IMR-90 (cell line): ENCODE measurements at regions not wholly inside any gene's neighbourhood (a gene's known extent, or its start where the extent isn't known, plus 50 kb on each side); places are given as distances from the start of the nearest gene placed in this dataset.

ENCODE experiments used
- CTCF ChIP-seq: conservative IDR thresholded peaks from 2 replicates; pipeline ENCODE4 v1.5.1; 2012; ENCODE audit warnings: mild to moderate bottlenecking, low read depth, low read length, improper control_type of control experiment
- MXI1 ChIP-seq: IDR thresholded peaks from 2 replicates; pipeline ENCODE4 v1.6.1; 2012; ENCODE audit warnings: low read depth, mild to moderate bottlenecking, low read length, moderate library complexity, borderline replicate concordance
- POLR2A ChIP-seq: IDR thresholded peaks from 2 replicates; pipeline ENCODE4 v1.6.1; 2012; ENCODE audit warnings: mild to moderate bottlenecking, low read depth, low read length
- RAD21 ChIP-seq: IDR thresholded peaks from 2 replicates; pipeline ENCODE4 v1.6.1; 2012; ENCODE audit warnings: low read length, improper control_type of control experiment
- SMC3 ChIP-seq: fragments of 150-350 bp; IDR thresholded peaks from 2 replicates; pipeline ENCODE4 v1.6.1; 2016; ENCODE audit warnings: low read depth, mild to moderate bottlenecking, antibody characterized with exemption, low read length, moderate library complexity

DNA sequence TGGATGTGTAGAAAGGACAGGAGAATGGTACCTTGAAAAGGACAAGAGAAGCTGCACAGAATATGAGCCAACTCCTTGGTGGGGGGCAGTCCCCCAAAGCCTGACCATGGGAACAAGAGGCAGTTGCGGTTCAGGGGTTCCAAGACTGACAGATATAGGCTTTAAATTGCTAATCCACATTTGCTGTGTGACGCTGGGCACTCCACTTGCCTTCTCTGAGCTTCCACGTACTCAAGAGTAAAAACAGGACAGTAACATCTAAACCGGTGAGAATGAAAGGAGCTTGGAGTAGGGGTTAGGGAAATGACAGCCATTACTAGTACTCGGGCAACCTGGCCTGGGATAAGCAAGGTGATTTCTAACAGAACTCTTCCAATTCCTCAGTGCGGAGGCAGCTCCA lies 57.9 kb upstream of the LRFN2 start:
- TF ChIP-seq POLR2A (no peak), CTCF (no peak), MXI1 (no peak), RAD21 (no peak), SMC3 (no peak)
